ACC112 (cell line): ENCODE measurements at regions not wholly inside any gene's neighbourhood (a gene's known extent, or its start where the extent isn't known, plus 50 kb on each side); places are given as distances from the start of the nearest gene placed in this dataset.

Source experiments
- H2AFZ ChIP-seq: fragments of 200-600 bp; sonication (generic); one replicate; pipeline ENCODE4 v1.6.0; 2017; ENCODE audit warnings: antibody characterized with exemption, low read length; ENCODE audit not compliant: unreplicated experiment
- H3K27ac ChIP-seq: fragments of 200-600 bp; sonication (generic); 2 replicates; pipeline ENCODE4 v1.5.1; 2014; ENCODE audit warnings: low read depth, mild to moderate bottlenecking, antibody characterized with exemption, low read length, moderate library complexity
- H3K27me3 ChIP-seq: fragments of 200-600 bp; sonication (generic); 2 replicates; pipeline ENCODE4 v1.6.1; 2014; ENCODE audit warnings: mild to moderate bottlenecking, antibody characterized with exemption, low read length, moderate library complexity, mixed read lengths; ENCODE audit not compliant: insufficient read depth
- H3K36me3 ChIP-seq: fragments of 200-600 bp; sonication (generic); 2 replicates; pipeline ENCODE4 v1.6.1; 2016; ENCODE audit warnings: mild to moderate bottlenecking, antibody characterized with exemption, low read length, moderate library complexity, mixed read lengths; ENCODE audit not compliant: insufficient read depth
- H3K4me1 ChIP-seq: fragments of 200-600 bp; sonication (generic); one replicate; pipeline ENCODE4 v1.6.1; 2016; ENCODE audit warnings: low read length, mixed read lengths; ENCODE audit not compliant: insufficient read depth, unreplicated experiment, control insufficient read depth
- H3K4me3 ChIP-seq: fragments of 200-600 bp; sonication (generic); 2 replicates; pipeline ENCODE4 v1.5.1; 2014; ENCODE audit warnings: mild to moderate bottlenecking, low read depth, low read length
- H3K79me2 ChIP-seq: fragments of 200-600 bp; sonication (generic); one replicate; pipeline ENCODE4 v1.6.0; 2016; ENCODE audit warnings: low read length; ENCODE audit not compliant: control insufficient read depth, unreplicated experiment, insufficient read depth

GRCh38 chr5:71886406-71886805 is 167.3 kb downstream of the CARTPT start:
- Histone ChIP-seq H3K36me3 (no peaks in the 10 kb centered on the region), H3K27me3 (peaks cover 10% of the 10 kb centered on the region; the same call in 1 of the 2 replicates), H3K4me1 (peaks cover 15% of the 10 kb centered on the region), H3K79me2 (no peaks in the 10 kb centered on the region), H3K27ac (no peak overlapping the region), H3K4me3 (no peak overlapping the region), H2AFZ (no peak overlapping the region)

GRCh38 chr5:71887680-71888079 is 168.6 kb downstream of the CARTPT start:
- H3K27me3 ChIP-seq, result peaks cover 10% of the 10 kb centered on the region; the same call in 1 of the 2 replicates
- peak overlapping the region; percentile 76 for H2AFZ ChIP-seq
- H3K4me3 ChIP-seq, result peak overlapping the region; percentile 62; the same call in 1 of the 2 replicates
- 0 out of 2 replicates have a peak overlapping the region, but pooled peaks have one; percentile 7 for H3K27ac ChIP-seq
- H3K4me1 ChIP-seq, result peaks cover 25% of the 10 kb centered on the region
- no peaks in the 10 kb centered on the region for H3K79me2 ChIP-seq
- no peaks in the 10 kb centered on the region for H3K36me3 ChIP-seq

GRCh38 chr5:71891406-71891805 is 172.3 kb downstream of the CARTPT start:
- Histone ChIP-seq H3K27ac (no peak overlapping the region), H3K4me3 (no peak overlapping the region), H3K4me1 (peaks cover 11% of the 10 kb centered on the region), H3K79me2 (no peaks in the 10 kb centered on the region), H2AFZ (no peak overlapping the region), H3K36me3 (no peaks in the 10 kb centered on the region), H3K27me3 (peaks cover 10% of the 10 kb centered on the region; the same call in 1 of the 2 replicates)

- Histone ChIP-seq H3K4me1 (peaks cover 11% of the 10 kb centered on the region), H3K27me3 (peaks cover 10% of the 10 kb centered on the region; the same call in 1 of the 2 replicates), H3K4me3 (no peak overlapping the region), H2AFZ (no peak overlapping the region), H3K36me3 (no peaks in the 10 kb centered on the region), H3K27ac (no peak overlapping the region), H3K79me2 (no peaks in the 10 kb centered on the region)
Measured at GRCh38 chr5:71891856-71892255, 172.8 kb downstream of the CARTPT start.

- no peaks in the 10 kb centered on the region for H3K79me2 ChIP-seq
- H2AFZ ChIP-seq, result no peak overlapping the region
- no peak overlapping the region for H3K27ac ChIP-seq
- no peaks in the 10 kb centered on the region for H3K36me3 ChIP-seq
- peaks cover 11% of the 10 kb centered on the region for H3K4me1 ChIP-seq
- no peak overlapping the region for H3K4me3 ChIP-seq
- H3K27me3 ChIP-seq, result peaks cover 10% of the 10 kb centered on the region; the same call in 1 of the 2 replicates
Measured at GRCh38 chr5:71892641-71893365, 173.7 kb downstream of the CARTPT start.

GRCh38 chr5:71893451-71893850 is 174.4 kb downstream of the CARTPT start:
- Histone ChIP-seq H3K4me3 (no peak overlapping the region), H3K27me3 (peaks cover 10% of the 10 kb centered on the region; the same call in 1 of the 2 replicates), H2AFZ (no peak overlapping the region), H3K79me2 (no peaks in the 10 kb centered on the region), H3K4me1 (peaks cover 11% of the 10 kb centered on the region), H3K27ac (no peak overlapping the region), H3K36me3 (no peaks in the 10 kb centered on the region)

- Histone ChIP-seq H3K27me3 (peaks cover 8% of the 10 kb centered on the region; the same call in 1 of the 2 replicates), H2AFZ (no peak overlapping the region), H3K4me1 (peaks cover 11% of the 10 kb centered on the region), H3K27ac (no peak overlapping the region), H3K4me3 (no peak overlapping the region), H3K36me3 (no peaks in the 10 kb centered on the region), H3K79me2 (no peaks in the 10 kb centered on the region)
Measured at GRCh38 chr5:71894091-71894490, 175.0 kb downstream of the CARTPT start.

- no peaks in the 10 kb centered on the region for H3K36me3 ChIP-seq
- no peaks in the 10 kb centered on the region for H3K79me2 ChIP-seq
- H2AFZ ChIP-seq, result no peak overlapping the region
- peaks cover 11% of the 10 kb centered on the region for H3K4me1 ChIP-seq
- H3K4me3 ChIP-seq, result no peak overlapping the region
- H3K27me3 ChIP-seq, result no peaks in the 10 kb centered on the region
- H3K27ac ChIP-seq, result no peak overlapping the region
Measured at GRCh38 chr5:71895546-71895945, 176.5 kb downstream of the CARTPT start.

- H3K79me2 ChIP-seq, result no peaks in the 10 kb centered on the region
- H3K27ac ChIP-seq, result no peak overlapping the region
- H3K27me3 ChIP-seq, result no peaks in the 10 kb centered on the region
- no peak overlapping the region for H2AFZ ChIP-seq
- H3K4me1 ChIP-seq, result no peaks in the 10 kb centered on the region
- H3K4me3 ChIP-seq, result no peak overlapping the region
- no peaks in the 10 kb centered on the region for H3K36me3 ChIP-seq
Measured at GRCh38 chr5:71899865-71900342, 180.8 kb downstream of the CARTPT start.

GRCh38 chr5:71903808-71904207 is 184.7 kb downstream of the CARTPT start:
- Histone ChIP-seq H2AFZ (no peak overlapping the region), H3K27me3 (no peaks in the 10 kb centered on the region), H3K4me3 (no peak overlapping the region), H3K36me3 (no peaks in the 10 kb centered on the region), H3K27ac (no peak overlapping the region), H3K4me1 (no peaks in the 10 kb centered on the region), H3K79me2 (no peaks in the 10 kb centered on the region)

GRCh38 chr5:71904852-71905251 is 185.8 kb downstream of the CARTPT start:
- H3K4me3 ChIP-seq, result no peak overlapping the region
- no peaks in the 10 kb centered on the region for H3K79me2 ChIP-seq
- no peaks in the 10 kb centered on the region for H3K27me3 ChIP-seq
- no peaks in the 10 kb centered on the region for H3K4me1 ChIP-seq
- no peaks in the 10 kb centered on the region for H3K36me3 ChIP-seq
- H3K27ac ChIP-seq, result no peak overlapping the region
- no peak overlapping the region for H2AFZ ChIP-seq
